ENCODE measurements at regions not wholly inside any gene's neighbourhood (a gene's known extent, or its start where the extent isn't known, plus 50 kb on each side); places are given as distances from the start of the nearest gene placed in this dataset.

GRCh38 chr1:232435729-232436128 is 194.2 kb downstream of the SIPA1L2 start:
- Histone ChIP-seq H3F3A (ENCODE audit: insufficient read depth, low read length, poor library complexity, severe bottlenecking) (no peaks in the 10 kb centered on the region), H3K4me2 (ENCODE audit: low read length) (no peak overlapping the region), H3K79me2 (replicated peaks; ENCODE audit: insufficient read depth, low read length) (no peaks in the 10 kb centered on the region), H3K27ac (ENCODE audit: low read length) (no peak overlapping the region), H4K20me1 (ENCODE audit: insufficient read depth) (no peaks in the 10 kb centered on the region), H3K9ac (ENCODE audit: low read length) (no peak overlapping the region), H3K4me3 (ENCODE audit: low read length) (no peak overlapping the region), H2AFZ (ENCODE audit: low read depth, low read length) (no peak overlapping the region), H3K27me3 (ENCODE audit: insufficient read depth, low read depth, low read length) (no peaks in the 10 kb centered on the region), H3K36me3 (ENCODE audit: insufficient read depth, low read length) (no peaks in the 10 kb centered on the region), H3K9me2 (ENCODE audit: insufficient read depth, low read length) (no peaks in the 10 kb centered on the region), H3K9me3 (ENCODE audit: low read length) (no peaks in the 10 kb centered on the region)
- no peak for TF ChIP-seq EP300 (conservative IDR thresholded peaks at IDR 0.05; ENCODE audit: poor library complexity, severe bottlenecking)
- TF ChIP-seq RAD21 (conservative IDR thresholded peaks at IDR 0.05), result no peak
- no peak for TF ChIP-seq EZH2 (IDR thresholded peaks at IDR 0.05; ENCODE audit: borderline replicate concordance, insufficient read depth, low read length, poor library complexity, severe bottlenecking)

- H3K27ac ChIP-seq (ENCODE audit: low read length), result no peak overlapping the region
- TF ChIP-seq REST (IDR thresholded peaks at IDR 0.05; ENCODE audit: borderline replicate concordance), result no peak
- H3K4me3 ChIP-seq (ENCODE audit: low read length), result no peak overlapping the region
- H4K20me1 ChIP-seq (ENCODE audit: insufficient read depth), result no peaks in the 10 kb centered on the region
- H3K4me2 ChIP-seq (ENCODE audit: low read length), result no peak overlapping the region
- no peak overlapping the region for H2AFZ ChIP-seq (ENCODE audit: low read depth, low read length)
- no peaks in the 10 kb centered on the region for H3K9me2 ChIP-seq (ENCODE audit: insufficient read depth, low read length)
- H3K9me3 ChIP-seq (ENCODE audit: low read length), result no peaks in the 10 kb centered on the region
- no peaks in the 10 kb centered on the region for H3F3A ChIP-seq (ENCODE audit: insufficient read depth, low read length, poor library complexity, severe bottlenecking)
- no peaks in the 10 kb centered on the region for H3K27me3 ChIP-seq (ENCODE audit: insufficient read depth, low read depth, low read length)
- no peaks in the 10 kb centered on the region for H3K36me3 ChIP-seq (ENCODE audit: insufficient read depth, low read length)
- no peaks in the 10 kb centered on the region for H3K79me2 ChIP-seq (replicated peaks; ENCODE audit: insufficient read depth, low read length)
- no peak overlapping the region for H3K9ac ChIP-seq (ENCODE audit: low read length)
Measured at GRCh38 chr1:232432313-232432712, 197.6 kb downstream of the SIPA1L2 start.

DNA sequence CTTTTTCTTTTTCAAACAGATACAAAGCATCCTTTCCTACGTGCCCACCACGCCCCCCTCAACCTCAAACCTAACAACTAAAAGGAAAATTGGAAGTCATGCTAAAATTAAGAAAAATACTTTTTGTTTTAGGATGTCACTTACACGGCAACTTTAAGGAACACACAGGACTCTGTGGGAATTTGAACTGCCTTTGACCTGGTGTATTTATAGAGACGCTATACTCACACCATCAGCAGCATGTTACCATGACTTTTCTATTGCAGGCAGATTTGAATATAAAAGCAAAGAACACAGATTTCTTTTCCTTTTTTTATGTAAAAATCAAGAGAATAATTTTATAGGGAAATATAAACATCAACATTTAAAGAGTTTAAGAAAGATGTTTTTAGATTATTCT is 198.2 kb downstream of the SIPA1L2 start:
- Histone ChIP-seq H3K27ac (ENCODE audit: low read length) (no peak overlapping the region), H3F3A (ENCODE audit: insufficient read depth, low read length, poor library complexity, severe bottlenecking) (no peaks in the 10 kb centered on the region), H3K9me3 (ENCODE audit: low read length) (no peaks in the 10 kb centered on the region), H4K20me1 (ENCODE audit: insufficient read depth) (no peaks in the 10 kb centered on the region), H3K36me3 (ENCODE audit: insufficient read depth, low read length) (no peaks in the 10 kb centered on the region), H3K79me2 (replicated peaks; ENCODE audit: insufficient read depth, low read length) (no peaks in the 10 kb centered on the region), H2AFZ (ENCODE audit: low read depth, low read length) (no peak overlapping the region), H3K4me3 (ENCODE audit: low read length) (no peak overlapping the region), H3K4me2 (ENCODE audit: low read length) (no peak overlapping the region), H3K9me2 (ENCODE audit: insufficient read depth, low read length) (no peaks in the 10 kb centered on the region), H3K27me3 (ENCODE audit: insufficient read depth, low read depth, low read length) (no peaks in the 10 kb centered on the region), H3K9ac (ENCODE audit: low read length) (no peak overlapping the region)
- TF ChIP-seq SMC3 (conservative IDR thresholded peaks at IDR 0.05; ENCODE audit: poor library complexity), result no peak
- TF ChIP-seq CTCF (IDR thresholded peaks at IDR 0.05; ENCODE audit: poor library complexity, severe bottlenecking), result no peak
- TF ChIP-seq MXI1 (conservative IDR thresholded peaks at IDR 0.05; ENCODE audit: poor library complexity, severe bottlenecking), result no peak
- TF ChIP-seq EZH2 (IDR thresholded peaks at IDR 0.05; ENCODE audit: borderline replicate concordance, insufficient read depth, low read length, poor library complexity, severe bottlenecking), result no peak
- TF ChIP-seq RAD21 (conservative IDR thresholded peaks at IDR 0.05), result no peak
- no peak for TF ChIP-seq EP300 (conservative IDR thresholded peaks at IDR 0.05; ENCODE audit: poor library complexity, severe bottlenecking)
